Mesothelial cell of epicardium (in vitro differentiated cells): ENCODE measurements at regions not wholly inside any gene's neighbourhood (a gene's known extent, or its start where the extent isn't known, plus 50 kb on each side); places are given as distances from the start of the nearest gene placed in this dataset.

Experiments
- DNase-seq, 2 experiments: peaks; one replicate each; pipeline ENCODE4 v3.0.0; 2021; ENCODE audit warnings: low spot score in 2 of 2; ENCODE audit not compliant: unreplicated experiment in 2 of 2
- H3K27ac Mint-ChIP-seq: 2 replicates; pipeline ENCODE4 v1.8.0; 2021; ENCODE audit warnings: mixed read lengths
- H3K27me3 Mint-ChIP-seq: 2 replicates; pipeline ENCODE4 v1.8.0; 2021; ENCODE audit warnings: low read depth, mixed read lengths
- H3K36me3 Mint-ChIP-seq: 2 replicates; pipeline ENCODE4 v1.8.0; 2021; ENCODE audit warnings: mixed read lengths
- H3K4me1 Mint-ChIP-seq: 2 replicates; pipeline ENCODE4 v1.8.0; 2021; ENCODE audit warnings: mixed read lengths
- H3K4me3 Mint-ChIP-seq: 2 replicates; pipeline ENCODE4 v1.8.0; 2021; ENCODE audit warnings: mild to moderate bottlenecking, moderate library complexity, mixed read lengths
- H3K9me3 Mint-ChIP-seq: 2 replicates; pipeline ENCODE4 v1.8.0; 2021; ENCODE audit warnings: mixed read lengths
- CTCF ChIP-seq: fragments of 200-600 bp; sonication (generic); IDR thresholded peaks from one replicate; pipeline ENCODE4 v1.5.0; 2021; ENCODE audit warnings: antibody characterized with exemption; ENCODE audit not compliant: unreplicated experiment

GRCh38 chr7:36021917-36022550, 131.0 kb upstream of the EEPD1 start:
- no peak overlapping the region for H3K27ac Mint-ChIP-seq

DNA sequence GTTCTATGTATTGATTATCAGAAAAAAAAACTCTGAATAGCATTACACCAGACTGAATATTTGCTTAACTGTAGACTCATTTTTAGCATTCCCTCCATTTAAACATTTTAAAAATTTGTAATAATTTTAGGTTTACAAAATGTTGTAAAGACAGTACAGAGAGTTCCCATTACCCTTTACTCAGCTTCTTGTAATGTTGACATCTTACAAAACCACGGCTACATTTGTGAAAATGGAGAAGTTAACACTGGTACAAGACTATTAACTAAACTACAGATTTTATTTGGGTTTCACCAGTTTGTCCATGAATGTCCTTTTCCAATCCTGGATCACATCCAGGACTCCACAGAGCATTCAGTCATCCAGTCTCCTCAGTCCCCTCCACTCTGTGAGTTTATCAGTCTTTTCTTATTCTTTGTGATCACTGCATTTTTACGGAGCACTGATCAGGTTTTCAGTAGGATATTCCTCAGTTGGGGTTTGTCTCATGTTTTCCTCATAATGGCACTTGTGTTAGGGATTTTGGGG, 130.0 kb upstream of the EEPD1 start:
- Mint-ChIP-seq H3K36me3 (no peaks in the 10 kb centered on the region), H3K27me3 (no peaks in the 10 kb centered on the region), H3K4me3 (no peak overlapping the region), H3K9me3 (no peaks in the 10 kb centered on the region), H3K27ac (no peak overlapping the region), H3K4me1 (peaks cover 18% of the 10 kb centered on the region)
- TF ChIP-seq CTCF, result no peak
- DNase-seq, result no peak

More at GRCh38 chr7:36021917-36022550, 131.0 kb upstream of the EEPD1 start:
- no peak for TF ChIP-seq CTCF
- peaks cover 22% of the 10 kb centered on the region for H3K4me1 Mint-ChIP-seq
- H3K27me3 Mint-ChIP-seq, result no peaks in the 10 kb centered on the region
- DNase-seq, result no peak
- no peak overlapping the region for H3K4me3 Mint-ChIP-seq
- H3K9me3 Mint-ChIP-seq, result peaks cover 2% of the 10 kb centered on the region
- H3K36me3 Mint-ChIP-seq, result no peaks in the 10 kb centered on the region

- no peak for TF ChIP-seq CTCF
- Mint-ChIP-seq H3K4me1 (peaks cover 18% of the 10 kb centered on the region), H3K9me3 (no peaks in the 10 kb centered on the region), H3K36me3 (no peaks in the 10 kb centered on the region), H3K27ac (no peak overlapping the region), H3K4me3 (no peak overlapping the region), H3K27me3 (no peaks in the 10 kb centered on the region)
- no peak for DNase-seq
Observed at GRCh38 chr7:36025190-36025589, 127.9 kb upstream of the EEPD1 start.

- Mint-ChIP-seq H3K36me3 (no peaks in the 10 kb centered on the region), H3K4me3 (no peak overlapping the region)
- no peak for DNase-seq
Observed at GRCh38 chr7:36029311-36029710, 123.7 kb upstream of the EEPD1 start.

DNA sequence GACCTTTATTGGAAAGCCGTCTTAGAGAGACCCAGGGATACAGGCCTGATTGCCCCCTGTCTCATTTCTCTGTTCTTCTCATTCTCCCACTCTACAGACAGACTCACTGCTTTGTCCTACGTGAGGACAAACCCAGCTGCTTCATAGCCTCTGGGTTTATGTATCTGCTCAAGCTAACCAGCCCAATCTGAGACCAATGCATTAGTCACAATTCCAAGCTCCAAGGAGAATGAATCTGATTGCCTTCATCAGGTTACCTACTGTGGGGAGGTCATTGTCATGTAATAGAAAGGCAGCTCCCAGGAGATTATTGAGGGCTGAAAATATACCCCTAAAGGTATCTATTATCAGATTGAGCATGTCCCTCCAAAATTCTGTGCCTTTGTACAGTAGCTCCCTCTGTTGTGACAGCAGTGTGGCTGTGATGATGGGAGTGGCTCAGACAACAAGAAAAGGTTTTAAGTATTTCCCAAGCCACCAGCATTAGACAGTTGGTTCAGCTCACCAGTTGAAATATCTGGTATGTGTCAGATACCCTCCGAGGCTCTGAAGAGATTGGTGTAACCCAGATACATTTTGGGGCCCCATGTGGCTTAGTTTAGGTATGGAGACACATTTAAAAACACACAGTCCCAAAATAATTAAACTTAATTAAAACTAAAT, 123.1 kb upstream of the EEPD1 start:
- Mint-ChIP-seq H3K27me3 (no peaks in the 10 kb centered on the region), H3K4me3 (no peak overlapping the region), H3K9me3 (no peaks in the 10 kb centered on the region), H3K27ac (no peak overlapping the region), H3K4me1 (peaks cover 25% of the 10 kb centered on the region), H3K36me3 (no peaks in the 10 kb centered on the region)
- TF ChIP-seq CTCF, result no peak
- DNase-seq, result no peak

More at GRCh38 chr7:36029311-36029710, 123.7 kb upstream of the EEPD1 start:
- no peaks in the 10 kb centered on the region for H3K9me3 Mint-ChIP-seq
- no peak for TF ChIP-seq CTCF
- H3K27ac Mint-ChIP-seq, result no peak overlapping the region
- H3K27me3 Mint-ChIP-seq, result no peaks in the 10 kb centered on the region
- H3K4me1 Mint-ChIP-seq, result peaks cover 22% of the 10 kb centered on the region
